Kidney (tissue), 13 donors: ENCODE measurements at regions not wholly inside any gene's neighbourhood (a gene's known extent, or its start where the extent isn't known, plus 50 kb on each side); places are given as distances from the start of the nearest gene placed in this dataset.
A peak's percentile ranks its signal among the peaks of the same experiment; 100 is the strongest.

Source experiments
- DNase-seq, 5 donors: peaks; one replicate each; pipeline ENCODE4 v3.0.0-alpha.2; 2013 to 2020
- FAIRE-seq: peaks from 2 replicates; lab custom pipeline; 2012; peaks lifted over from hg19 to GRCh38; lab: Jason Lieb, UNC
- H3K27ac ChIP-seq, 2 donors: one replicate each; pipeline ENCODE4 v1.7.0; 2013; ENCODE audit warnings: low read depth in 2 of 2, low read length in 2 of 2, inconsistent platforms in 1 of 2
- H3K27me3 ChIP-seq: one replicate; pipeline ENCODE4 v1.7.1; 2013; ENCODE audit warnings: low read length, inconsistent platforms; ENCODE audit not compliant: control insufficient read depth, insufficient read depth
- H3K36me3 ChIP-seq, 3 donors: one replicate each; pipeline versions ENCODE4 v1.7.0 to v1.7.1; 2013; ENCODE audit warnings: low read length in 3 of 3, control low read depth in 1 of 3, inconsistent platforms in 1 of 3; ENCODE audit not compliant: insufficient read depth in 3 of 3, control insufficient read depth in 2 of 3
- H3K4me1 ChIP-seq, 3 donors: one replicate each; pipeline versions ENCODE4 v1.7.0 to v1.7.1; 2013; ENCODE audit warnings: low read length in 3 of 3, inconsistent platforms in 1 of 3, low read depth in 1 of 3; ENCODE audit not compliant: control insufficient read depth in 2 of 3, insufficient read depth in 2 of 3
- H3K4me3 ChIP-seq, 3 donors: one replicate each; pipeline versions ENCODE4 v1.7.0 to v1.8.1; 2013; ENCODE audit warnings: low read length in 3 of 3, control low read depth in 1 of 3, inconsistent platforms in 1 of 3
- H3K9ac ChIP-seq, 3 donors: one replicate each; pipeline versions ENCODE4 v1.7.0 to v1.7.1; 2013; ENCODE audit warnings: low read length in 3 of 3, control low read depth in 1 of 3, inconsistent platforms in 1 of 3
- H3K9me3 ChIP-seq, 3 donors: one replicate each; pipeline versions ENCODE4 v1.7.0 to v1.7.1; 2013; ENCODE audit warnings: low read length in 3 of 3, control low read depth in 1 of 3, inconsistent platforms in 1 of 3; ENCODE audit not compliant: control insufficient read depth in 2 of 3, insufficient read depth in 1 of 3
- CTCF ChIP-seq: IDR thresholded peaks from 3 replicates; pipeline ENCODE4 v1.5.1; 2012; ENCODE audit warnings: mild to moderate bottlenecking, moderate library complexity, borderline replicate concordance; ENCODE audit not compliant: insufficient read depth; ENCODE audit errors: extremely low read depth
- intact Hi-C: fragments of 100-400 bp; cut with DNase I; formaldehyde crosslinking; loops from one replicate; pipeline ENCODE4 v1.11.1; 2022
- donor health status: control.
- donor health status: control.
- donor health status: control.
- donor health status: control.
- donor health status: control.
- donor health status: DM: yes; HTN: yes; CAD: no.
- donor health status: Normal renal cell carcinoma (clear cell type).

- DNase-seq: no peak
- no peak for FAIRE-seq
- peak overlapping the region in 1 of 3 donors; percentile 2 for H3K4me3 ChIP-seq
- H3K27ac ChIP-seq: peak overlapping the region; percentile 64 to 87
- no peaks in the 10 kb centered on the region for H3K36me3 ChIP-seq
- no peak for TF ChIP-seq CTCF
- H3K27me3 ChIP-seq: no peaks in the 10 kb centered on the region
- intact Hi-C loops: no loop called here
- no peaks in the 10 kb centered on the region for H3K9me3 ChIP-seq
- peaks cover 18 to 45% (median 19%) of the 10 kb centered on the region in 3 donors for H3K4me1 ChIP-seq
- H3K9ac ChIP-seq: peak overlapping the region in 1 of 3 donors; percentile 14
Observed at GRCh38 chr15:96262549-96263489, 67.7 kb upstream of the NR2F2 start.

- Histone ChIP-seq H3K36me3 (peaks cover 0 to 2% (median 0%) of the 10 kb centered on the region in 3 donors), H3K27ac (peak overlapping the region; percentile 84 to 88), H3K9me3 (no peaks in the 10 kb centered on the region), H3K9ac (peak overlapping the region in 1 of 3 donors; percentile 42), H3K4me3 (peak overlapping the region in 1 of 3 donors; percentile 31), H3K27me3 (no peaks in the 10 kb centered on the region), H3K4me1 (peaks cover 20 to 50% (median 23%) of the 10 kb centered on the region in 3 donors)
- intact Hi-C loops: no loop called here
- DNase-seq: peak in 2 of 5 donors; percentile 47 to 63
- no peak for FAIRE-seq
- no peak for TF ChIP-seq CTCF
Observed at GRCh38 chr15:96264351-96264798, 66.1 kb upstream of the NR2F2 start.

GRCh38 chr15:96264801-96265515, 65.5 kb upstream of the NR2F2 start:
- Histone ChIP-seq H3K27ac (peak overlapping the region; percentile 84 to 88), H3K9ac (peak overlapping the region in 1 of 3 donors; percentile 42), H3K36me3 (peaks cover 0 to 2% (median 0%) of the 10 kb centered on the region in 3 donors), H3K4me3 (peak overlapping the region in 1 of 3 donors; percentile 31), H3K4me1 (peaks cover 20 to 51% (median 23%) of the 10 kb centered on the region in 3 donors), H3K27me3 (no peaks in the 10 kb centered on the region), H3K9me3 (no peaks in the 10 kb centered on the region)
- DNase-seq (peak in 2 of 5 donors; percentile 35 to 61), FAIRE-seq (no peak)
- intact Hi-C loops: no loop called here
- TF ChIP-seq CTCF: no peak
